K562 (cell line): ENCODE measurements at regions not wholly inside any gene's neighbourhood (a gene's known extent, or its start where the extent isn't known, plus 50 kb on each side); places are given as distances from the start of the nearest gene placed in this dataset.

Experiments
- CUX1 ChIP-seq: fragments of 200-800 bp; sonication (Bioruptor generic); IDR thresholded peaks from 2 replicates; pipeline ENCODE4 v1.6.1; 2016; ENCODE audit warnings: missing genetic modification characterization, missing compliant biosample characterization
- IRF9 ChIP-seq: fragments of 450-650 bp; IDR thresholded peaks from 2 replicates; pipeline ENCODE4 v1.6.1; 2016; ENCODE audit warnings: missing biosample characterization, missing genetic modification characterization
- LEF1 ChIP-seq: fragments of 450-650 bp; IDR thresholded peaks from 2 replicates; pipeline ENCODE4 v1.6.1; 2016; ENCODE audit warnings: mild to moderate bottlenecking
- NCOA6 ChIP-seq: fragments of 450-650 bp; IDR thresholded peaks from 2 replicates; pipeline ENCODE4 v1.6.1; 2017; ENCODE audit warnings: mild to moderate bottlenecking
- NFE2L1 ChIP-seq: fragments of 450-650 bp; IDR thresholded peaks from 2 replicates; pipeline ENCODE4 v1.6.1; 2016; ENCODE audit warnings: missing genetic modification characterization, low read depth, mild to moderate bottlenecking, missing compliant biosample characterization, moderate library complexity, borderline replicate concordance
- POLR2A ChIP-seq: fragments of 450-650 bp; conservative IDR thresholded peaks from 2 replicates; pipeline ENCODE4 v1.6.1; 2016
- SPI1 ChIP-seq: IDR thresholded peaks from 2 replicates; pipeline ENCODE4 v1.6.1; 2011; ENCODE audit warnings: low read depth, low read length, control low read depth, borderline replicate concordance
- STAG1 ChIP-seq: sonication (generic); formaldehyde crosslinking; IDR thresholded peaks from 2 replicates; pipeline ENCODE4 v1.5.0; 2020; ENCODE audit warnings: missing genetic modification reagents, borderline replicate concordance
- STAT5B ChIP-seq: fragments of 250-450 bp; sonication (Bioruptor Pico); IDR thresholded peaks from 2 replicates; pipeline ENCODE4 v1.8.0; 2021; ENCODE audit warnings: mild to moderate bottlenecking, inconsistent platforms
- ZNF121 ChIP-seq: sonication (generic); formaldehyde crosslinking; conservative IDR thresholded peaks from 2 replicates; pipeline ENCODE4 v1.8.0; 2022; ENCODE audit warnings: missing genetic modification reagents
- ZNF764 ChIP-seq: fragments of 250-450 bp; sonication (Bioruptor Pico); IDR thresholded peaks from 2 replicates; pipeline ENCODE4 v1.4.0; 2020; ENCODE audit warnings: low read depth, mild to moderate bottlenecking, moderate library complexity
- TF ChIP-seq, protein P1 (sequence below): sonication (generic); formaldehyde crosslinking; IDR thresholded peaks from 2 replicates; pipeline ENCODE4 v1.8.0; 2022; ENCODE audit warnings: mild to moderate bottlenecking, missing genetic modification reagents
- TF ChIP-seq, protein P2 (sequence below): fragments of 450-650 bp; formaldehyde crosslinking; IDR thresholded peaks from 2 replicates; pipeline ENCODE4 v1.4.0; 2022; ENCODE audit warnings: missing genetic modification characterization
- TF ChIP-seq, protein P3 (sequence below), 3 experiments: IDR thresholded peaks in 2 of 3; conservative IDR thresholded peaks in 1 of 3; 2 replicates each; pipeline ENCODE4 v1.5.1; 2011 to 2012; ENCODE audit warnings: low read length in 3 of 3, mild to moderate bottlenecking in 3 of 3, control low read depth in 2 of 3, improper control_type of control experiment in 1 of 3, inconsistent platforms in 1 of 3, low read depth in 1 of 3, mixed read lengths in 1 of 3, moderate library complexity in 1 of 3; ENCODE audit not compliant: insufficient read depth in 2 of 3

DNA sequence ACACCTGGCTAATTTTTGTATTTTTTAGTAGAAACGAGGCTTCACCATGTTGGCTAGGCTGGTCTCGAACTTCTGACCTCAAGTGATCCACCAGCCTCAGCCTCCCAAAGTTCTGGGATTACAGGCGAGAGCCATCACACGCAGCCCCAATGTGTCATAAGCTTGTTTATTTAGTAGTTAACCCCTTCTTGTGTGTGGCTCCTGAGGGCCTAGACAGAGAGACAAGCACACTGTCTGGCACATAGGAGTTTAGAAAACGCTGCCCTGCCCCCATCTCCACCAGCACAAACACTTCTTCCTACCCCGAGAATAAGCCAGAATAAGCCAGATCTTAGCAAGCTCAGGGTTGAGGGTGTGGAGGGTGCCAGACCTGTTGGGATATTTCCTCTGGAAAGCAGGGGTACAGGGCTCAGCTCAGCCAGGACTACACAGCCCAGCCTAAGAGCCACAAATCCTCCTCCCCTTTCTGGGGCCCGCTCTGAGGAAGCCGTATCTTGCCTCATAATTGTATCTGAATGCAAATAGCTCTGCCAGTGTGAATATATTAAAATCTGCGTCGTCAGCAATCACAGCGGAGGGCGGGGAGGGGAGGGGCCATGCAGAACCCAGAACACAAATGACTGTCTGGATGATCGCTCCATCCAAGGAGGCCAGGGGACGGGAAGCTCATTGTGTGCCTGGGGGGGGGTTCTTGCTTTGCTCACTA lies 247.3 kb downstream of the MN1 start:
- TF ChIP-seq LEF1 (no peak), IRF9 (no peak), SPI1 (no peak), ZNF121 (CRISPR knock-in tag) (no peak), STAG1 (CRISPR knock-in tag) (no peak), CUX1 (CRISPR knock-in tag) (no peak), POLR2A (no peak), NFE2L1 (tag) (no peak), ZNF764 (CRISPR knock-in tag) (no peak), STAT5B (no peak), NCOA6 (no peak)
- TF ChIP-seq, protein P1, sequence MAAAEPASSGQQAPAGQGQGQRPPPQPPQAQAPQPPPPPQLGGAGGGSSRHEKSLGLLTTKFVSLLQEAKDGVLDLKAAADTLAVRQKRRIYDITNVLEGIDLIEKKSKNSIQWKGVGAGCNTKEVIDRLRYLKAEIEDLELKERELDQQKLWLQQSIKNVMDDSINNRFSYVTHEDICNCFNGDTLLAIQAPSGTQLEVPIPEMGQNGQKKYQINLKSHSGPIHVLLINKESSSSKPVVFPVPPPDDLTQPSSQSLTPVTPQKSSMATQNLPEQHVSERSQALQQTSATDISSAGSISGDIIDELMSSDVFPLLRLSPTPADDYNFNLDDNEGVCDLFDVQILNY (CRISPR knock-in tag): no peak
- TF ChIP-seq, protein P2, sequence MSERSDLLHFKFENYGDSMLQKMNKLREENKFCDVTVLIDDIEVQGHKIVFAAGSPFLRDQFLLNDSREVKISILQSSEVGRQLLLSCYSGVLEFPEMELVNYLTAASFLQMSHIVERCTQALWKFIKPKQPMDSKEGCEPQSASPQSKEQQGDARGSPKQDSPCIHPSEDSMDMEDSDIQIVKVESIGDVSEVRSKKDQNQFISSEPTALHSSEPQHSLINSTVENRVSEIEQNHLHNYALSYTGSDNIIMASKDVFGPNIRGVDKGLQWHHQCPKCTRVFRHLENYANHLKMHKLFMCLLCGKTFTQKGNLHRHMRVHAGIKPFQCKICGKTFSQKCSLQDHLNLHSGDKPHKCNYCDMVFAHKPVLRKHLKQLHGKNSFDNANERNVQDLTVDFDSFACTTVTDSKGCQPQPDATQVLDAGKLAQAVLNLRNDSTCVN (CRISPR knock-in tag): no peak
- TF ChIP-seq, protein P3, sequence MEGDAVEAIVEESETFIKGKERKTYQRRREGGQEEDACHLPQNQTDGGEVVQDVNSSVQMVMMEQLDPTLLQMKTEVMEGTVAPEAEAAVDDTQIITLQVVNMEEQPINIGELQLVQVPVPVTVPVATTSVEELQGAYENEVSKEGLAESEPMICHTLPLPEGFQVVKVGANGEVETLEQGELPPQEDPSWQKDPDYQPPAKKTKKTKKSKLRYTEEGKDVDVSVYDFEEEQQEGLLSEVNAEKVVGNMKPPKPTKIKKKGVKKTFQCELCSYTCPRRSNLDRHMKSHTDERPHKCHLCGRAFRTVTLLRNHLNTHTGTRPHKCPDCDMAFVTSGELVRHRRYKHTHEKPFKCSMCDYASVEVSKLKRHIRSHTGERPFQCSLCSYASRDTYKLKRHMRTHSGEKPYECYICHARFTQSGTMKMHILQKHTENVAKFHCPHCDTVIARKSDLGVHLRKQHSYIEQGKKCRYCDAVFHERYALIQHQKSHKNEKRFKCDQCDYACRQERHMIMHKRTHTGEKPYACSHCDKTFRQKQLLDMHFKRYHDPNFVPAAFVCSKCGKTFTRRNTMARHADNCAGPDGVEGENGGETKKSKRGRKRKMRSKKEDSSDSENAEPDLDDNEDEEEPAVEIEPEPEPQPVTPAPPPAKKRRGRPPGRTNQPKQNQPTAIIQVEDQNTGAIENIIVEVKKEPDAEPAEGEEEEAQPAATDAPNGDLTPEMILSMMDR (IDR thresholded peaks at IDR 0.05 in 2 of 3, conservative IDR thresholded peaks at IDR 0.05 in 1 of 3; ENCODE audit: insufficient read depth in 2 of 3, low read depth in 1 of 3, low read length in 3 of 3): no peak
